Caco-2 (cell line): ENCODE measurements at regions not wholly inside any gene's neighbourhood (a gene's known extent, or its start where the extent isn't known, plus 50 kb on each side); places are given as distances from the start of the nearest gene placed in this dataset.
A peak's percentile ranks its signal among the peaks of the same experiment; 100 is the strongest.

ENCODE experiments used
- BruUV-seq: library from RNA; stranded (reverse); fragments of 400-500 nt; replicated peaks from 2 replicates; lab custom pipeline; 2021; lab: Mats Ljungman, UMichigan
- CTCF ChIA-PET: fragments of 300-600 bp; sonication (Branson Sonifier 250); formaldehyde crosslinking; loops from one replicate; lab custom pipeline; 2022; ENCODE audit warnings: antibody characterized with exemption; lab: Charles Lee
- POLR2A ChIA-PET: fragments of 300-600 bp; sonication (Branson Sonifier 250); formaldehyde crosslinking; loops from one replicate; lab custom pipeline; 2022; ENCODE audit warnings: antibody characterized with exemption; lab: Charles Lee
- DNase-seq, 2 experiments: peaks; one replicate each; pipeline versions ENCODE4 v3.0.0 to v3.0.0-alpha.2; 2020 to 2022
- H3K27me3 ChIP-seq: replicated peaks from 2 replicates; pipeline ENCODE4 v1.6.0; 2011; ENCODE audit warnings: low read length; ENCODE audit not compliant: control insufficient read depth, insufficient read depth
- H3K36me3 ChIP-seq: 2 replicates; pipeline ENCODE4 v1.5.1; 2011; ENCODE audit warnings: low read length; ENCODE audit not compliant: control insufficient read depth, insufficient read depth
- H3K4me1 ChIP-seq: fragments of 250-450 bp; sonication (Bioruptor Pico); 2 replicates; pipeline ENCODE4 v1.5.1; 2020; ENCODE audit warnings: mild to moderate bottlenecking
- H3K4me3 ChIP-seq: 2 replicates; pipeline ENCODE4 v1.5.1; 2011; ENCODE audit warnings: low read depth, mild to moderate bottlenecking, control low read depth, low read length
- H3K9me3 ChIP-seq: fragments of 250-450 bp; sonication (Bioruptor Pico); 2 replicates; pipeline ENCODE4 v1.5.1; 2020; ENCODE audit warnings: mild to moderate bottlenecking, moderate library complexity
- H3K27ac Mint-ChIP-seq: one replicate; pipeline ENCODE4 v1.8.0; 2022; ENCODE audit warnings: mixed read lengths; ENCODE audit not compliant: unreplicated experiment
- H3K27me3 Mint-ChIP-seq: one replicate; pipeline ENCODE4 v1.8.0; 2022; ENCODE audit warnings: mixed read lengths; ENCODE audit not compliant: insufficient read depth, unreplicated experiment
- H3K36me3 Mint-ChIP-seq: one replicate; pipeline ENCODE4 v1.8.0; 2022; ENCODE audit warnings: mild to moderate bottlenecking, mixed read lengths; ENCODE audit not compliant: insufficient read depth, unreplicated experiment
- H3K4me1 Mint-ChIP-seq: one replicate; pipeline ENCODE4 v1.8.0; 2022; ENCODE audit warnings: low read depth, mixed read lengths; ENCODE audit not compliant: unreplicated experiment
- H3K4me3 Mint-ChIP-seq: one replicate; pipeline ENCODE4 v1.8.0; 2022; ENCODE audit warnings: mild to moderate bottlenecking, moderate library complexity, mixed read lengths; ENCODE audit not compliant: unreplicated experiment
- H3K9me3 Mint-ChIP-seq: one replicate; pipeline ENCODE4 v1.8.0; 2022; ENCODE audit warnings: mixed read lengths; ENCODE audit not compliant: unreplicated experiment
- intact Hi-C: fragments of 100-400 bp; cut with micrococcal nuclease; formaldehyde crosslinking; loops from one replicate; pipeline ENCODE4 v1.10.0; 2022; ENCODE audit not compliant: unreplicated experiment
- TF ChIP-seq, protein P1 (sequence below), 2 experiments: fragments of 200-600 bp in 1 of 2; IDR thresholded peaks; 1 replicate in 1 of 2; 2 replicates in 1 of 2; pipeline versions ENCODE4 v1.5.1 to v1.8.0; 2011 to 2022; ENCODE audit warnings: antibody characterized with exemption in 1 of 2, control low read depth in 1 of 2, inconsistent platforms in 1 of 2, low read depth in 1 of 2, low read length in 1 of 2, mild to moderate bottlenecking in 1 of 2, moderate library complexity in 1 of 2; ENCODE audit not compliant: insufficient read depth in 1 of 2, severe bottlenecking in 1 of 2, unreplicated experiment in 1 of 2

DNA sequence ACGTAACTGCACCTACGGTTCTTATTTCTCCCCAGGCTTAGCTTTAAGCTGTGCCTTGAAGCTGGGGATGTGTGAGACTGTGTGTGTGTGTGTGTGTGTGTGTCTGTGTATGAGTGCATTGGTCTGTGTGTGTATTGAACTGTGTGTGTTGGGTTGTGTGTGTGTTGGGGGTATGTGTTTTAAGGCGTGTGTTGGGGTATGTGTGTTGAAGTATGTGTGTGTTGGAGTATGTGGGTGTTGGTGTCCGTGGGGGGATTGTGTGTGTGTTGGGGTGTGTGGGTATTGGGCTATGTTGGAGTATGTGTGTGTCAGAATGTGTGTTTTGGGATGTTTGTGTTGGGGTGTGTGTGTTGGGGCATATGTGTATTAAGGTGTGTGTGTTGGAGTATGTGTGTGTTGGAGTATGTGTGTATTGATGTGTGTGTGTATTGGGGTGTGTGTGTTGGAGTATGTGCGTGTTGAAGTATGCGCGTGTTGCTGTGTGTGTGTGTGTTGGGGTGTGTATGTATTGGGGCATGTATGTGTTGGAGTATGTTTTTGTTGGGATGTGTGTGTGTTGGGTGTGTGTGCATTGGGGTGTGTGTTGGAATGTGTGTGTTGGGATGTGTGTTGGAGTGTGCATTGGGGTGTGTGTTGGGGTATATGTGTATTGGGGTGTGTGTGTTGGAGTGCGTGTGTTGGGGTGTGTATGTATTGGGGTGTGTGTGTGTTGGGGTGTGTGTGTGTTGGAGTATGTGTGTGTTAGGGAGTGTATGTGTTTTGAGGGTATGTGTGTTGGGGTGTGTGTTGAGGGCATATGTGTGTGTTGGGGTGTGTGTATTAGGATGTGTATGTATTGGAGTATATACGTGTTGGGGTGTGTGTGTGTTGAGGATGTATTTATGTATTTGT lies 76.4 kb downstream of the LSM3 start:
- ChIA-PET CTCF (interaction anchor here (2.2 kb wide), 1 partner anchor 52 kb away, joined by 23 read pairs; no protein-coding TSS in a partner anchor), POLR2A (no interaction called here)
- H3K36me3 ChIP-seq: no peaks in the 10 kb centered on the region

DNA sequence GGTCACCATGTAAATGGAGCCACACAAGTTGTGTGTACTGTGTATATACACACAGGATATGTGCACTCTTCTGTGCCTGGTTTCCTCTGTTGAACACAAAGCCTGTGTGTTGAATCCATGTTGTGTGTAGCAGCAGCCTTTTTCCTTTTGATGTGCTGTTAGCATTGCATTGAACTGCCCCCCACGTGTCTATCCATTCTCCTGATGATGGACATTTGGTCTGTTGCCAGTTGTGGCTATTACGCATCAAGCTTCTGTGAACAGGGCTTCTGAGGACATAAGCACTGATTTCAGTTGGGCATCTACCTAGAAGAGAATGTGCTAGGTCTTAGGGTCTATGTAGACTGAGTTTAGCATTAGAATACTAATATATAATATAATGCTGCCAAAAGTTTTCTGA lies 77.4 kb downstream of the LSM3 start:
- H3K36me3 Mint-ChIP-seq: no peaks in the 10 kb centered on the region
- ChIA-PET POLR2A (no interaction called here), CTCF (interaction anchor here (2.2 kb wide), 1 partner anchor 53 kb away, joined by 23 read pairs; no protein-coding TSS in a partner anchor)
- DNase-seq: no peak
- no peak overlapping the region for H3K4me3 Mint-ChIP-seq
- no peaks in the 10 kb centered on the region for H3K9me3 Mint-ChIP-seq
- BruUV-seq: no TSS peak
- peaks cover 23% of the 10 kb centered on the region for H3K4me1 Mint-ChIP-seq
- H3K9me3 ChIP-seq: peaks cover 4% of the 10 kb centered on the region; the same call in 1 of the 2 replicates
- H3K27me3 Mint-ChIP-seq: no peaks in the 10 kb centered on the region
- no peak overlapping the region for H3K27ac Mint-ChIP-seq
- intact Hi-C loops: loop anchor here (1.0 kb wide), 1 partner anchor 53 kb away; no protein-coding TSS in a partner anchor
- peaks cover 28% of the 10 kb centered on the region for H3K4me1 ChIP-seq
- H3K36me3 ChIP-seq: no peaks in the 10 kb centered on the region
- TF ChIP-seq, protein P1, sequence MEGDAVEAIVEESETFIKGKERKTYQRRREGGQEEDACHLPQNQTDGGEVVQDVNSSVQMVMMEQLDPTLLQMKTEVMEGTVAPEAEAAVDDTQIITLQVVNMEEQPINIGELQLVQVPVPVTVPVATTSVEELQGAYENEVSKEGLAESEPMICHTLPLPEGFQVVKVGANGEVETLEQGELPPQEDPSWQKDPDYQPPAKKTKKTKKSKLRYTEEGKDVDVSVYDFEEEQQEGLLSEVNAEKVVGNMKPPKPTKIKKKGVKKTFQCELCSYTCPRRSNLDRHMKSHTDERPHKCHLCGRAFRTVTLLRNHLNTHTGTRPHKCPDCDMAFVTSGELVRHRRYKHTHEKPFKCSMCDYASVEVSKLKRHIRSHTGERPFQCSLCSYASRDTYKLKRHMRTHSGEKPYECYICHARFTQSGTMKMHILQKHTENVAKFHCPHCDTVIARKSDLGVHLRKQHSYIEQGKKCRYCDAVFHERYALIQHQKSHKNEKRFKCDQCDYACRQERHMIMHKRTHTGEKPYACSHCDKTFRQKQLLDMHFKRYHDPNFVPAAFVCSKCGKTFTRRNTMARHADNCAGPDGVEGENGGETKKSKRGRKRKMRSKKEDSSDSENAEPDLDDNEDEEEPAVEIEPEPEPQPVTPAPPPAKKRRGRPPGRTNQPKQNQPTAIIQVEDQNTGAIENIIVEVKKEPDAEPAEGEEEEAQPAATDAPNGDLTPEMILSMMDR (IDR thresholded peaks at IDR 0.05; ENCODE audit: insufficient read depth in 1 of 2, low read depth in 1 of 2, low read length in 1 of 2, severe bottlenecking in 1 of 2, unreplicated experiment in 1 of 2): no peak
- H3K4me3 ChIP-seq: no peak overlapping the region
- no peaks in the 10 kb centered on the region for H3K27me3 ChIP-seq

More for the DNA sequence above, 76.4 kb downstream of the LSM3 start:
- Histone ChIP-seq H3K4me3 (no peak overlapping the region), H3K27me3 (no peaks in the 10 kb centered on the region), H3K4me1 (peaks cover 28% of the 10 kb centered on the region), H3K9me3 (peaks cover 4% of the 10 kb centered on the region; the same call in 1 of the 2 replicates)
- intact Hi-C loops: no loop called here
- Mint-ChIP-seq H3K36me3 (no peaks in the 10 kb centered on the region), H3K4me3 (no peak overlapping the region), H3K27ac (no peak overlapping the region), H3K9me3 (no peaks in the 10 kb centered on the region), H3K27me3 (no peaks in the 10 kb centered on the region), H3K4me1 (peaks cover 18% of the 10 kb centered on the region)
- TF ChIP-seq, protein P1 (IDR thresholded peaks at IDR 0.05; ENCODE audit: insufficient read depth in 1 of 2, low read depth in 1 of 2, low read length in 1 of 2, severe bottlenecking in 1 of 2, unreplicated experiment in 1 of 2): no peak
- no peak for DNase-seq
- no TSS peak for BruUV-seq

DNA sequence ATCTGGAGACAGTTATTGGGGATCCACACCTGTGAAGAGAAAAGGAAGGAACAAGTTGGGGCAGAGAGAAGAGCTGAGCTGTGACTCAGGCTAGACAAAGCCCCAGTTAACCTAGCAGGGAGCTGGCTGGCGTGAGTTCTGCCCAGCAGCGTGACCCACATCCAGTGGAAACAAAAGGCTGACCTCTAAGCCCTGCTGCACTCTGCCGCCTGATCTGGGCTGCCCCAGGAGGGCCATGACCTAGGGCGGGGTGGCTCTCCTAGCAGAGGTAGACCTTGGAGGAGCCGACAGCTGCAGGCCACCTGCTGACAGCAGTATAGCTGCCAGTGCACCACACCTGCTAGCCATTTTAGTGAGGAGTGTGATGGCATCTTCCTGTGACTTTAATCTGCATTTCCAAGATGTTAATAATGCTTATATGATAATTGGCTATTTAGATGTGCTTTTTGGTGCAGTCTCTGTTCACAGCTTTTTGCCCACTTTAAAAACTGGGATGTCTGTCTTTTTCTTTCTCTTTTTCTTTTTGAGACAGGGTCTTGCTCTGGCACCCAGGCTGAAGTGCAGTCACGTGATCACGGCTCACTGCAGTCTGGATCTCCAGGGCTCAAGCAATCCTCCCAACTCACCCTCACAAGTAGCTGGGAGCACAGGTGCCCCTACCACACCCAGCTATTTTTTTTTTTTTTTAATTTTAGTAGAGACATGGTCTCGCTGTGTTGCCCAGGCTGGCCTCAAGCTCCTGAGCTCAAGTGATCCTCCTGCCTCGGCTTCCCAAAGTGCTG lies 78.1 kb downstream of the LSM3 start:
- ChIA-PET CTCF (interaction anchor here (2.2 kb wide), 1 partner anchor 53 kb away, joined by 23 read pairs; no protein-coding TSS in a partner anchor), POLR2A (no interaction called here)
- H3K27me3 Mint-ChIP-seq: no peaks in the 10 kb centered on the region
- H3K4me3 Mint-ChIP-seq: no peak overlapping the region
- H3K9me3 Mint-ChIP-seq: no peaks in the 10 kb centered on the region
- H3K27ac Mint-ChIP-seq: no peak overlapping the region
- H3K4me1 ChIP-seq: peaks cover 34% of the 10 kb centered on the region
- H3K27me3 ChIP-seq: no peaks in the 10 kb centered on the region
- no TSS peak for BruUV-seq
- H3K4me3 ChIP-seq: no peak overlapping the region
- TF ChIP-seq, protein P1 (IDR thresholded peaks at IDR 0.05; ENCODE audit: insufficient read depth in 1 of 2, low read depth in 1 of 2, low read length in 1 of 2, severe bottlenecking in 1 of 2, unreplicated experiment in 1 of 2): peak in 1 of 2 experiments; percentile 47
- H3K36me3 Mint-ChIP-seq: no peaks in the 10 kb centered on the region
- no peaks in the 10 kb centered on the region for H3K36me3 ChIP-seq
- H3K9me3 ChIP-seq: no peaks in the 10 kb centered on the region
- peaks cover 23% of the 10 kb centered on the region for H3K4me1 Mint-ChIP-seq
- intact Hi-C loops: loop anchor here (1.0 kb wide), 1 partner anchor 53 kb away; no protein-coding TSS in a partner anchor
- DNase-seq: peak; percentile 59 to 67
